ENCODE measurements at regions not wholly inside any gene's neighbourhood (a gene's known extent, or its start where the extent isn't known, plus 50 kb on each side); places are given as distances from the start of the nearest gene placed in this dataset.

DNA sequence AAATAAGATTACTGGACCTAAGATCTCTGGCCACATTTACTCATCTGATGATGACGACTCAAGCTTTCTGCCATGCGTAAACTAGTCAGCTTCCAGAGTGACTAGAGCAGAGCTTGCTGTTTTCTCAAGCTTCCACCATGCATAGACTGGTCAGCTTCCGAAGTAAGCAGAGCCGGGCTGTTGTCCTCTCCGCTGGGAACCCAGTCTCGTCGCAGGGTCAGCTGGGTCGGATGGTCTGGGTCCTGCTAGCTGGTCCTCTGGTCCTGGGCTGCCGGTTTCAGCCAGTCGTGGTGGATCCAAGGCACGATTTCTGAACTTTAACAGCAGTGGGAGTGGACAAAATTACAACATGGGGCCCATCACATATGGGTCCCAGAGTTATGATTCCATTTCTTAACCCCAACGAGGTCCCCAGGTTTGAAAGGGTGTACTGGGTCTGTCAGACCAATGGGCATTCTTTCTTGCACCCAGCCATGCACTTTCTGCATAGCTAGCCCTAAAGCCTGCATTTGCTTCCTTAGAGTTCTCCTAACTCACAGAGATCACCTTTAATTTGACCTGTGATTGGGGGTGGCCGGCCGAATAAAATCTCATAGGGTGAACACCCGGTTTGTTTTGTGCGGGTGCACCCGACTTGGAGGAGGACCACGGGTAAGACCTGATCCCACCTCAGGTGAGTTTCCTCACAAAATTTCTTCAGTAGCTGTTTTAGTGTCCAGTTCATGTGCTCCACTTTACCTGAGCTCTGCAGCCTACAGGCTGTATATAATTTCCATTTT is 1312.8 kb downstream of the TMEM121 start:
- WGBS (ENCODE audit: missing lambda C conversion rate), result 70% methylated on average over 17 of the region's 18 CpGs
- peaks cover 8% of the 10 kb centered on the region; the same call in 1 of the 3 replicates for H3K4me1 ChIP-seq
- no peak overlapping the region for H3K4me2 ChIP-seq
- DNase-seq (ENCODE audit: low read depth in 1 of 2, low spot score in 1 of 2) (no peak), FAIRE-seq (no peak), ATAC-seq (no peak)
- TF ChIP-seq TFCP2L1 (CRISPR knock-in tag; IDR thresholded peaks at IDR 0.05), result no peak
- TF ChIP-seq RCOR1 (IDR thresholded peaks at IDR 0.05; ENCODE audit: low read depth, low read length), result no peak
- no peak for TF ChIP-seq RARB (CRISPR knock-in tag; IDR thresholded peaks at IDR 0.05)
- TF ChIP-seq JUNB (IDR thresholded peaks at IDR 0.05), result no peak
- TF ChIP-seq, protein P1, sequence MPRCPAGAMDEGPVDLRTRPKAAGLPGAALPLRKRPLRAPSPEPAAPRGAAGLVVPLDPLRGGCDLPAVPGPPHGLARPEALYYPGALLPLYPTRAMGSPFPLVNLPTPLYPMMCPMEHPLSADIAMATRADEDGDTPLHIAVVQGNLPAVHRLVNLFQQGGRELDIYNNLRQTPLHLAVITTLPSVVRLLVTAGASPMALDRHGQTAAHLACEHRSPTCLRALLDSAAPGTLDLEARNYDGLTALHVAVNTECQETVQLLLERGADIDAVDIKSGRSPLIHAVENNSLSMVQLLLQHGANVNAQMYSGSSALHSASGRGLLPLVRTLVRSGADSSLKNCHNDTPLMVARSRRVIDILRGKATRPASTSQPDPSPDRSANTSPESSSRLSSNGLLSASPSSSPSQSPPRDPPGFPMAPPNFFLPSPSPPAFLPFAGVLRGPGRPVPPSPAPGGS (IDR thresholded peaks at IDR 0.05), result no peak
- TF ChIP-seq, protein P2, sequence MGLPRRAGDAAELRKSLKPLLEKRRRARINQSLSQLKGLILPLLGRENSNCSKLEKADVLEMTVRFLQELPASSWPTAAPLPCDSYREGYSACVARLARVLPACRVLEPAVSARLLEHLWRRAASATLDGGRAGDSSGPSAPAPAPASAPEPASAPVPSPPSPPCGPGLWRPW (IDR thresholded peaks at IDR 0.05), result no peak
- TF ChIP-seq HOXB5 (CRISPR knock-in tag; IDR thresholded peaks at IDR 0.05), result no peak
- no peak overlapping the region for H3K4me3 ChIP-seq
- ChIA-PET POLR2A (no interaction called here), CTCF (interaction anchor here (3.4 kb wide), 1 partner anchor 8 kb away, joined by 21 read pairs; no protein-coding TSS in a partner anchor)
- H3K9me3 ChIP-seq, result no peaks in the 10 kb centered on the region
- no peak overlapping the region for H3K27ac ChIP-seq

GRCh38 chr14:106840258-106840657 is 1313.9 kb downstream of the TMEM121 start:
- no peak for TF ChIP-seq PHF8 (IDR thresholded peaks at IDR 0.05; ENCODE audit: borderline replicate concordance, low read depth)
- no peak for TF ChIP-seq HOXB5 (CRISPR knock-in tag; IDR thresholded peaks at IDR 0.05)
- no peak for TF ChIP-seq CBX2 (IDR thresholded peaks at IDR 0.05; ENCODE audit: borderline replicate concordance, low read depth)
- no peak for TF ChIP-seq FOXS1 (CRISPR knock-in tag; IDR thresholded peaks at IDR 0.05)
- ChIA-PET CTCF (interaction anchor here (0.6 to 3.4 kb wide), 4 partner anchors 9 to 33 kb away, joined by 3 to 21 read pairs (median 6); no protein-coding TSS in a partner anchor), POLR2A (no interaction called here)
- no peaks in the 10 kb centered on the region for H3K9me3 ChIP-seq
- no peak overlapping the region for H3K27ac ChIP-seq
- DNase-seq (ENCODE audit: low read depth in 1 of 2, low spot score in 1 of 2) (no peak), FAIRE-seq (no peak), ATAC-seq (no peak)
- H3K4me1 ChIP-seq, result peaks cover 8% of the 10 kb centered on the region; the same call in 1 of the 3 replicates
- 63% methylated on average over 2 of the region's 2 CpGs for WGBS (ENCODE audit: missing lambda C conversion rate)
- no peak overlapping the region for H3K4me3 ChIP-seq
- H3K4me2 ChIP-seq, result no peak overlapping the region

GRCh38 chr14:106840991-106841390 is 1314.6 kb downstream of the TMEM121 start:
- ATAC-seq (no peak), DNase-seq (ENCODE audit: low read depth in 1 of 2, low spot score in 1 of 2) (no peak), FAIRE-seq (no peak)
- CTCF ChIA-PET, result interaction anchor here (0.7 to 3.4 kb wide), 4 partner anchors 10 to 32 kb away, joined by 3 to 21 read pairs (median 6); no protein-coding TSS in a partner anchor
- WGBS (ENCODE audit: missing lambda C conversion rate), result 66% methylated on average over 4 of the region's 4 CpGs
- TF ChIP-seq, protein P1 (IDR thresholded peaks at IDR 0.05), result no peak
- no peak for TF ChIP-seq EP300 (IDR thresholded peaks at IDR 0.05)
- TF ChIP-seq CHD4 (IDR thresholded peaks at IDR 0.05; ENCODE audit: borderline replicate concordance), result no peak
- no peak for TF ChIP-seq HOXA7 (CRISPR knock-in tag; IDR thresholded peaks at IDR 0.05)
- no peak for TF ChIP-seq POLR2A (IDR thresholded peaks at IDR 0.05; ENCODE audit: low read length)
- no peak for TF ChIP-seq GATA3 (IDR thresholded peaks at IDR 0.05; ENCODE audit: borderline replicate concordance)
- TF ChIP-seq ZC3H11A (IDR thresholded peaks at IDR 0.05), result no peak
- Histone ChIP-seq H3K4me3 (no peak overlapping the region), H3K9me3 (no peaks in the 10 kb centered on the region), H3K4me1 (peaks cover 11% of the 10 kb centered on the region; the same call in 2 of the 3 replicates), H3K4me2 (no peak overlapping the region), H3K27ac (no peak overlapping the region)
- POLR2A ChIA-PET, result no interaction called here

DNA sequence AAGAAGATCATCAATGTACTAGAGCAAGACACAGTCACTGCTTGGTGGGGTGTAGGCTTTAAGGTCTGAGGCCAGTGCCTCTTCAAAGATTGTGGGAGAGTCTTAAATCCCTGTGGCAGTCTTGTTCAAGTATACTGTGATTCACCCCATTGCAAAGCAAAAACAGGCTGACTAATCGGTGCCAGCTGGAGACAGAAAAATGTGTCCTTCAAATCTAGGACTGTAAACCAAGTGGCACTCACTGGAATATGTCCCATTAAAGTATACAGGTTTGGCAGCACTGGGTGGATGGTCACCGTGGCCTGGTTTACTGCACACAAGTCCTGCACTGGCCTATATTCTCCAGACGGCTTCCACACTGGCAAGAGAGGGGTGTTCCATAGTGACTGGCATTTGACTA is 1315.3 kb downstream of the TMEM121 start:
- H3K4me2 ChIP-seq, result no peak overlapping the region
- CTCF ChIA-PET, result interaction anchor here (0.7 to 3.4 kb wide), 5 partner anchors 11 to 31 kb away, joined by 3 to 21 read pairs (median 7); no protein-coding TSS in a partner anchor
- H3K4me1 ChIP-seq, result peaks cover 16% of the 10 kb centered on the region; the same call in 2 of the 3 replicates
- FAIRE-seq, result no peak
- H3K9me3 ChIP-seq, result no peaks in the 10 kb centered on the region
- no peak overlapping the region for H3K4me3 ChIP-seq
- POLR2A ChIA-PET, result no interaction called here
- DNase-seq (ENCODE audit: low read depth in 1 of 2, low spot score in 1 of 2), result no peak
- 51% methylated on average over 3 of the region's 3 CpGs for WGBS (ENCODE audit: missing lambda C conversion rate)
- no peak overlapping the region for H3K27ac ChIP-seq
- ATAC-seq, result no peak
- TF ChIP-seq, protein P3, sequence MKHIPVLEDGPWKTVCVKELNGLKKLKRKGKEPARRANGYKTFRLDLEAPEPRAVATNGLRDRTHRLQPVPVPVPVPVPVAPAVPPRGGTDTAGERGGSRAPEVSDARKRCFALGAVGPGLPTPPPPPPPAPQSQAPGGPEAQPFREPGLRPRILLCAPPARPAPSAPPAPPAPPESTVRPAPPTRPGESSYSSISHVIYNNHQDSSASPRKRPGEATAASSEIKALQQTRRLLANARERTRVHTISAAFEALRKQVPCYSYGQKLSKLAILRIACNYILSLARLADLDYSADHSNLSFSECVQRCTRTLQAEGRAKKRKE (CRISPR knock-in tag; IDR thresholded peaks at IDR 0.05; ENCODE audit: low read depth), result no peak
- TF ChIP-seq CBX8 (IDR thresholded peaks at IDR 0.05) (no peak), HEYL (CRISPR knock-in tag; IDR thresholded peaks at IDR 0.05) (no peak), PBX3 (IDR thresholded peaks at IDR 0.05) (no peak), RAD21 (conservative IDR thresholded peaks at IDR 0.05 in 1 of 2, IDR thresholded peaks at IDR 0.05 in 1 of 2) (no peak), JUN (IDR thresholded peaks at IDR 0.05) (no peak), KDM1A (IDR thresholded peaks at IDR 0.05; ENCODE audit: low read depth) (no peak), POLR2AphosphoS2 (conservative IDR thresholded peaks at IDR 0.05; ENCODE audit: low read length) (no peak), NR3C1 (IDR thresholded peaks at IDR 0.05) (no peak), EHF (CRISPR knock-in tag; IDR thresholded peaks at IDR 0.05) (no peak), CBX2 (IDR thresholded peaks at IDR 0.05; ENCODE audit: borderline replicate concordance, low read depth) (no peak), TP53 (CRISPR knock-in tag; IDR thresholded peaks at IDR 0.05) (no peak)
